Right ventricle myocardium inferior (tissue), 1 donor: ENCODE measurements at regions not wholly inside any gene's neighbourhood (a gene's known extent, or its start where the extent isn't known, plus 50 kb on each side); places are given as distances from the start of the nearest gene placed in this dataset.
A peak's percentile ranks its signal among the peaks of the same experiment; 100 is the strongest.

ENCODE experiments used
- ATAC-seq: fragments of 200-7000 bp; cut with Tn5 transposase; one replicate; pipeline ENCODE4 v1.9.1; 2020; ENCODE audit warnings: mild to moderate bottlenecking, moderate library complexity
- DNase-seq: peaks from one replicate; pipeline ENCODE4 v3.0.0; 2021; ENCODE audit errors: missing footprints
- intact Hi-C: fragments of 100-400 bp; cut with DNase I; formaldehyde crosslinking; loops from one replicate; pipeline ENCODE4 v1.11.0; 2022
- donor health status: DM: no; HTN: yes; CAD: no; lungs with severe emphysema.

DNA sequence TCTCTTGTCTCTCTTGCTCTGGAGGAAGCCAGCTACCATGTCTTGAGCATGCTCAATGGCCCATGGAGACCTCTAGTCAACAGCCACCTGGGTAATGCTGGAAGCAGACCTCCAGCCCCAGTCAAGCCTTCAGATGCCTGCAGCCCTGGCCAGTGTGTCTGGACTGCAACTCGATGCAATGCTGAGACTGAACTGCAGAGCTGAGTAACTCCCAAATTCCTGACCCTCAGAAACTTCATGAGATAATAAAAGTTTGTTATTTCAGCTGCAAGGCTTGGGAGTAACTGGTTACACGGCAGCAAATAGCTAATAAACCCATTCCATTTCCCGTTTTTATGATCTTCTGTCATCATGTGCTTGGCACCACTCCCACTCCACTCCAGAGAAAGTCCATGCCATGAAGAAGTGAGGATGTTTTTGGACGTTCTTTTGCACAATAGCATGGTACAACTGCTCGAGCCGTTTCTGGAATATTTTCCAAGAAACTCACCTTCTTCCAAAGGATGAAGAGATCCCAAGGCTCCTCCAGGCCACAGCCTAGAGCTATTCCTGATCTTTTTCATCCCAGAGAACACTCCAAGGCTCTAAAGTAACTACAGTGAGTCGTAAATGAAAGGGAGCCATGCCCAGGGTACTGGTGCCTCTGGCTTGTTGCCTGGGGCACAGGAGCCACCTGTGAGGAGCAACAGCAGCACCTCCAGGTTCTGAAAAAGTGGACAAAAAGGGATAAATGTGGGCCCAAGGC is 72.0 kb upstream of the KLF13 start:
- intact Hi-C loops = no loop called here
- DNase-seq = no peak
- peak; percentile 31 for ATAC-seq

DNA sequence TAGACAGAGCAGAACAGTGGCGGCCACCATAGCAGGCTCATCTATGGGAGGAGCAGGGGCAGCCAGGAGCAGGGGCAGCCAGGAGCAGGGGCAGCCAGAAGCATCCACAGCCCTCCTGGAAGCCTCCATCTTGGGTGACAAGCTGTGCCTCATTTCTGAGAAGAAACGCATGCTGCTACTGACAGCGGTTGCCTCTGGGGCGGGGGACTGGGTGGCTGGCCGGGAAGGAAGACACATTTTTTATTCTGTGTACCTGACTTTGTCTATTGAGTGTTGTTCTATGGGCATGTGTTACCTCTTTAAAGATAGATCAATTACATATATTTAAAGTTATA is 71.5 kb upstream of the KLF13 start:
- ATAC-seq = no peak
- DNase-seq = no peak
- intact Hi-C loops = no loop called here

DNA sequence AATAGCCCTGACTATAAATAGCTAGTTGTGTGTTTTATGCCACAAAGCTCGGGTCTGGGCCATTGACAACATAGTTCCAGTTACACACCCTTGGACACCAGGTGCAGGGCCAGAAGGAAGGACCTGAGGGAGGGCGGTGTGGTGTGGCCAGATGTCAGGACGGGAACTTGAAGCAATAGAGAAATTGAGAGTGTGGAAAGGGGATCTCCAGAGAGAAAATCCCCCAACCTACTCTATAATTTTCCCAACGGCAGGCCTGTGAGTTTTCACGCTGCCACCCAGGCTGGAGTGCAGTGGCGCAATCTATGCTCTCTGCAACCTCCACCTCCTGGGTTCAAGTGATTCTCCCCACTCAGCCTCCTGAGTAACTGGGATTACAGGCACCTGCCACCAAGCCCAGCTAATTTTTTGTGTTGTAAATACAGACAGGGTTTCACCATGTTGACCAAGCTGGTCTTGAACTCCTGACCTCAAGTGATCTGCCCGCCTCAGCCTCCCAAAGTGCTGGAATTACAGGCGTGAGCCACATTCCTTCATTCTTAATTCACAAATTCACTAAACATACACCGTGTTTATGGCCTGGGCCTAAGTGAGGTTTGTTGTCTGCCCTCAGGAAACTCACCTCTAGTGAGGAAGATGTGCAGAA is 70.8 kb upstream of the KLF13 start:
- intact Hi-C loops = no loop called here
- DNase-seq (no peak), ATAC-seq (no peak)

DNA sequence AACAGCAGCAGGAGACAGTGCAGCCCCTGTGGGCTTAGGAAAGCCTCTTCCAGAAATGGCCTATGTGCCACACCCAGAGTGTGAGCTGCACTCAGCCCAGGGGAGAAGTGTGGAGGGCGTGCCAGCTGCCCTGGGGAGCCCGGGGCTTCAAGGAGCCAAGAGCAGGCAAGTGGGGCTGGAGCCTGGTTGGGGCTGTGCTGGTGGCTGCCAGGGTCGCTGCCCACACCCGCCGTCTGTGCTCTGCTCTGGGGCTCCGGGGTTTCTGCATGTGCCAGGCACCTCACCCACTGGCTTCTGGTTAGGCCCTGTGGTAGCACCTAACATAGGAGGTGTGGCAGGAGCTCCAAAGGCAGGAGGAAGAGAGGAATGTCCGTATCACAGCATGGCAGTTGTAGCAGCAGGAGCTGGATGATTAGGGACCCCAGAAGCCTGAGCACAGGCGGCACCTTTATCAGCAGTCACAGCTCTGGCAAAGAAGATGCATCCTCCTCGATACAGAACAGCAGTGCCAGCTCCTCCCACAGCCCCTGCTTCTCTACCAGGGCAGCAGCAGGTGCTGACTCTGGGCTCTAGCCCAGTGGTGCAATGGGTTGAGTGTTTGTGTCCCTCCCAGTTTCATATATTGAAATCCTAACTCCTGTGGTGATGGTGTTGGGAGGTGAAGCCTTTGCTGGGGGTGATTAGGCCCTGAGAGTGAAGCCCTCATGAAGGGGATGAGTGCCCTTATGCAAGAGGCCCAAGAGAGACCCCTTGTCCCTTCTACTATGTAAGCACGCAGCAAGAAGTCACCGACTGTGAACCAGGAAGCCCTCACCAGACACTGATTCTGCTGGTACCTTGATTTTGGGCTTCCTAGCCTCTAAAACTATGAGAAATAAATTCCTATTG is 70.0 kb upstream of the KLF13 start:
- no peak for DNase-seq

DNA sequence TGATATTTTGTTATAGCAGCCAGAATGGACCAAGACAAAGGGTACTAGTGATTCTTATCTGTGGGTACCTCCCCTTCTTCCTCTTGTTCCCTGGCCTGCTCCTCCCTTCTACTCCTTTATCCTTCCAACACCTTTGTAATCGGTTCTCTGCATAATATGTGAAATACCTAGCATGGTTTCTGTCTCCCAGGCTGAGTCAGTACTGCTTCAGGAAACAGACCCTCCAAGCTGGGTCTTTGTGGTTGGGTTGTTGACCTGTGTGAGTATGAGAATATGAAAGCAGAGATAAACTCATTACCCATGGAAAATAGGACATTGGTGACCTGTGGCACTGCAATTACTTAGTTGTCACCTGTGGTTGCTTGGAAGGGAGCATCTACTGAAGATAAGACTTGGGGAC is 69.3 kb upstream of the KLF13 start:
- ATAC-seq (no peak), DNase-seq (no peak)
- intact Hi-C loops = no loop called here

More for the DNA sequence above, 70.0 kb upstream of the KLF13 start:
- no peak for ATAC-seq
- intact Hi-C loops = no loop called here

DNA sequence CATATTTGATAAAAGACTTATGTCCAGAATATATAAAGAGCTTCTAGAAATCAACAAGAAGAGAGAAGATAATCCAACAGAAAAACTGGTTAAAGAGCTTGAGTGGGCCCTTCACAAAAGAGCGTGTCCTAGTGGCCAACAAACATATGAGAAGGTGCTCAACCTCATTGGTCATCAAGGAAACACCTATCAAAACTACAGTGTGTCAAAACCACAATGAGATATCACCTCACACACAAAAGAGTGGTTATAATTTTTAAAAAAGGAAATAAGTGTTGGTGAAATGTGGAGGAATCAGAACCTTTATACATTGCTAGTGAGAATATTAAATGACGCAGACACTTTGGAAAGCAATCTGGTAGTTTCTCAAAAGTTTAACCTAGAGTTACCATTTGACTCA is 68.4 kb upstream of the KLF13 start:
- DNase-seq (no peak), ATAC-seq (no peak)
- intact Hi-C loops = no loop called here

DNA sequence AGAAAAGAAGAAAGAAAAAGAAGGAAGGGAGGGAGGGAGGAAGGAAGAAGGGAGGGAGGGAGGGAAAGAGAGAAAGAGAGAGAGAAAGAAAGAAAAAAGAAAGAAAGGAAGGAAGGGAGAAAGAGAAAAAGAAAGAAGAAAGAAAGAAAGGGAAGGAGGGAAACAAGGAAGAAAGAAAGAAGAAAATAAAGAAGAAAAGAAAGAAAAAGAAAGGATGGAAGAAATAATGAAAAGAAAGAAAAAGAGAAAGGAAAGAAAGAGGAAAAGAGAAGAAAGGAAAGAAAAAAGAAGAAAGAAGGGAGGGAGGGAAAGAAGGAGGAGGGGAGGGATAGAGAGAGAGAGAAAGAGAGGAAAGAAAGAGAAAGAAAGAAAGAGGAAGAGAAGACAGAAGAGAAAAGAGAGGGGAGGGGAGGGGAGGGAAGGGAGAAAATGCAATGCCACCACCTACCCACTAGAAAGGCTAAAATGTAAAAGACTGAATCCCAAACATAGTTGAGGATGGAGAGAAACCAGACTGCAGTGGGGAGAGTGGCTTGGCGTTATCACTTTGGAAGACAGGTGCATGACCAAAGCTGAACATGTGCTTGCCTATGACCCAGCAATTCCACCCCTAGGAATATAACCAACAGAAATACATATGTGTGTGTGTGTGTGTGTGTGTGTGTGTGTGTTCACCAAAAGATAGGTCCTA is 66.9 kb upstream of the KLF13 start:
- no peak for ATAC-seq
- intact Hi-C loops = loop anchor here (5.0 kb wide), 1 partner anchor 42 kb away; no protein-coding TSS in a partner anchor
- no peak for DNase-seq

DNA sequence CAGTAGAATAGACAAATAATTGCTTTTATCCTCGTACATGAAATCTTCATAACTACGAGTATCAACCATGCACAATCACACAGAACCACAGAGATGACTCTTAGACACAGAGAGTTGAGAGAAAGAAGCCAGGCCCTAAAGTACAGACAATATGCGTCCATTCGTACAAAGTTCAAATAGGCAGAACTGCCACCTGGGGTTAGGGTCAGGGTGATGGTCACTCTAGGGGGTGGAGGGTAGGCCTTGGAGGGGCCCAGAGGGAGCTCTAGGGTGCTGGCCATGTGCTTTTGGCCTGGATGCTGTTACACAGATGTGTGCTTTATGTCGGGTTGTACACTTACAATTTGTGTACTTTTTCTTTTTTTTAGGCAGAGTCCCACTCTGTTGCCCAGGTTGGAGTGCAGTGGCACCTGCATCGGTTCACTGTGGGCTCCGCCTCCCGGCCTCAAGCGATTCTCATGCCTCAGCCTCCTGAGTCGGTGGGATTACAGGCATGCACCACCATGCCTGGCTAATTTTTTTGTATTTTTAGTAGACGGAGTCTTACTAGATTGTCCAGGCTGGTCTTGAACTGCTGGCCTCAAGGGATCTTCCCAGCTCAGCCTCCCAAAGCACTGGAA is 65.9 kb upstream of the KLF13 start:
- no peak for ATAC-seq
- DNase-seq = no peak
- intact Hi-C loops = loop anchor here (5.0 kb wide), 1 partner anchor 43 kb away; no protein-coding TSS in a partner anchor

DNA sequence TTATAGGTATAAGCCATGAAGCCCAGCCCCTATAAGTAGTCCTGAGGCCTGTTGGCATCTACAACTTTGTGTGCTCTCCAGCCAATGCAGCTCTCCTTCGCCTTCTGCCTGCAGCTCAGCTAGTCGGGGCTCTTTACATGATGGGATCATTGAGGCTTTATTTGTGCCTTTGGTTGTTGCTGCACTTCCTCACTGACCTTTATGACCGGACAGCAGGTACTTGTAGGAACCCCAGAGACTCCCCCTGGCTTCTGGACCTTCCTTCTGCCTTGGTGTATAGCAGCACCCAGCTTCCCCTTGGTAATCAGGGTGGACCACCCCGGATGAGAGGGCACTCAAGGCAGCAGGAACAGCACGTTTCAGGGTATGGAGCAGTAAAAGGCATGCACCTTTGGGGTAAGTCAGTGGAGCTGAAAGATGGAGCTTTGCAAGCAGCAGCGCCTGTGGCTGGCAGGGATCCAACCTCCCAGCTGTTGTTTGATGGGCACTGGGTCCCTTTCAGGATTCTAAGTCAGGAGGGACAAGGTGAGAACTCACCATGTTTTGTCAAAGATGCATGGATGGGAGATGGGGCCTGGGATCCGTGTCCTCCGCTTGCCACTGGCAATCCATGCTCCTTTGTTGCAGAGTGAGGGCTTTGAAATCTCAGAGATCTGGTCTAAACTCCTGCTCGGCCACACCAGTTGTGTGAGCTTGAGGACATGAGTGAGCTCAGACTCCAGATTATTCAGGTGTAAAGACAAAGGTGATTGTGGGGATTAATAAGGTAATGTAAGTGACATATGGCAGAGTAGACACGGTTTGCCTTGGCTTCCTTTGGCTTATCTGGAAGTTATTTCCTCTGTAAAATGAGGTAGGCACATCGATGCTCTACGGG is 65.1 kb upstream of the KLF13 start:
- intact Hi-C loops = loop anchor here (5.0 kb wide), 1 partner anchor 44 kb away; no protein-coding TSS in a partner anchor
- ATAC-seq (no peak), DNase-seq (no peak)

DNA sequence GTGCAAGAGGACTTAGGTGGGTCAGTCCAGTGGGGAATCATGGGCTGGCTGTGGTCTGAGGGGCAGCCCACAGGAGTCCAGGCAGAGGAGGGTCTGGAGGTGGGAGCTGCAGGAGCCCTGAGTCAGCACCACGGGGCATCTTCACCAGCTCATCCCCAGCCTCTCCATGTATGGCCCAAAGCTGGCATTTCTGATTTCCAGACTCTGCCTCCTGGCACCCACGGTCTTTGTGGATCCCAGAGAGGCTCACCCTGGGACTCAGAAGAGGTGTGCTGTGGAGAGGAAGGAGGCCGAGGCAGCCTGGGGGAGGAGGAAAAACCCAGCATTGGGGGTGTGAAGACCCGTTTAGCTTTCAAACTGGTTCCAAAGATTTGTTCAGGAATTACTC is 64.5 kb upstream of the KLF13 start:
- ATAC-seq (no peak), DNase-seq (no peak)
- intact Hi-C loops = loop anchor here (5.0 kb wide), 1 partner anchor 45 kb away; no protein-coding TSS in a partner anchor

DNA sequence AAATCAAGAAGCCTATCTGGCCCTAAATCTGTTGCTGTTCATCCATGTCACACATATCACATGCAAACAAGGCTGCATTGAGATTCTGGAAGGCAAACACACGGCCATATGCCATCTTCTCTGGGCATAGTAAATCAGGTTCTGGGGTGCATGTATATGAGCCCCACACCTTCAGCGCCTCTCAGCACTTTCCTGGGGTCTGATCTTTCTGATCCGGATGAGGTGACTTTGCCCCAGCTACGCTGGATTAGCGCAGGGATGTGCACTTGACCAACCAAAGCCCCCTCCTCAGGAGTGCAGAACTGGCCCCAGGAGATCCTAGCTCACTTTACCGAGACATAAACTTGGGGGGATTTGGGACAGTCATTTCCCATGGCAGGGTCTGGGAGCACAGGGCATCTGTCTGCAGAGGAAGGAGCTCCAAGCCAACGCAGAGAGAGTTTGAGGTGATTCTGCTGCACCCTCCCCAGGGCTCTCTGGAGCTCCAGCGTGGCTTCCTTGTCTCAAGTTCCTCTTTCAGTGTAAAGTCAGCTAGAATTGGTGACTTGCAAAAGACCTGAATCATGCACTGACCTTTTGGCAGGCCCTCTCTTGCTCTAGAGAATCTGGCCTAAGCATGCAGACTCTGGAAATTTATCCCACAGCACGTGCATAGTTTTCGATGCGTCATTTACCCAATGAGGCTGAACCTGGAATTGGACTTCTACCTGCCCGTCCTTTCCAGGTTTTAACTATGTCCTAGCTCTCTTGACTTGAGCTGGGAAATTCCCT is 63.5 kb upstream of the KLF13 start:
- intact Hi-C loops = loop anchor here (5.0 kb wide), 1 partner anchor 46 kb away; no protein-coding TSS in a partner anchor
- ATAC-seq (peak; percentile 63), DNase-seq (no peak)

DNA sequence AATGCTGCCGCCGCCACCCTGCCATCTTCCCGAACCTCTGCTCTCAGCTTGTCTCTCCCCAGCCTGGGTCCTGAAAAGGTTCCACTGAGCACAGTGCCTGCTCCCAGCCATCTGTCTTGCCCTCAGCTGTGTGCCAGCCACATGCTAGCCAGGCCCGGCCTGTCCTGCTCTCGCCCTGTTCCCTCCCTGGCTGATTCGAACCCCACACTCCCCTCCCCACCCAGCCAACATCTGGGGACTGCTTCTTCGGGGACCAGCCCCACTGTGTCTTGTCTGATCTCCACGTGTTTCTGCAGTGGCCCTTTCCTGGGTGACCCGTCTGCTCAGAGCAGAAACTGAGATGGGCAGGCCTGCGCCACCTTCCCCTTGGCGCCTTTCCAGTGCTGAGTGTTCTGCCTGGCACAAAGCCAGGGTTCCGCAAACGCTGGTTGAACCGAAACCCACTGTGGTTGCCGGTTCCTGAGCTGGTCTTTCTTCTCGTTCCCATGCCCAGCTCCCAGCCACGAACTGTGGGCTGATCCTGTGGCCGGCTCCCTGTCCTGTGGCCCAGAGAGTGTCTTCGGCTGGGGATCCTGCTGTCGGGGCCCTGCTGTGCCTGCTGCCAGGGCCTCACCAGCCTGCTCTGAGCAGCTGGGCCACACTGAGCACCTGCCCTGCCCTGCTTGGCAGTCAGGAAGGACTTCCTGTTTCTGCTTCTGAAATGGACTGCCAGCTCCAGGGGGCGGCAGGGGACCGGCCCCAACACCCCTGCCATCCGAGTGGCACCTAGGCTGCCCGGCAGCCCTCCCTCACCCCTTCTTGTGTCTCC is 62.7 kb upstream of the KLF13 start:
- peak; percentile 57 for ATAC-seq
- DNase-seq = peak; percentile 94
- intact Hi-C loops = loop anchor here (5.0 kb wide), 1 partner anchor 47 kb away; no protein-coding TSS in a partner anchor

DNA sequence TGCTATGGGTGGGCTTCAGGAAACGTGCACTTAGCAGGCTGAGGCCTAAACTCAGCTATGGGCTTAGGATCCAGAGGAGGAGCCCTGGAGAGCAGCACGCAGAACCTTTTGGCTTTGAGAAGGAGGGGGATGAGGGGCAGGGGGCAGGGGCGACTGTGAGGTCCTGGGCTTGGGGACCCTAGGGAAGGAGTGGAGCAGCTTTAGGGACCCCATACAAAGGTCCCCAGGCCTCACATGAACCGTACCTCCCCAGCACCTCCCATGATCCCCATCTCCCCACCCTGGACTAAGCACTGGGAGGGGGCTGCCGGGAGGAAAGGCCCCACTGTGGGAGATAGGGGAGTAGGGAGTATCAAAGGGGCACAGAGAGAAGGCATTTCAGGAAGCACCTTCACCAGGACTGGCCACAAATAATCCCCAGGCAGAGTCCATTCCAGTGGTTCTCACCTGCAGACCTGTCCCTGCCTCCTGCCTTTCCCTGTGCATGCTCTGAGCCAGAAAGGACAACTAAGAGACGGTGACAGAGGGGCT is 62.0 kb upstream of the KLF13 start:
- intact Hi-C loops = loop anchor here (5.0 kb wide), 1 partner anchor 47 kb away; no protein-coding TSS in a partner anchor
- DNase-seq (no peak), ATAC-seq (no peak)

DNA sequence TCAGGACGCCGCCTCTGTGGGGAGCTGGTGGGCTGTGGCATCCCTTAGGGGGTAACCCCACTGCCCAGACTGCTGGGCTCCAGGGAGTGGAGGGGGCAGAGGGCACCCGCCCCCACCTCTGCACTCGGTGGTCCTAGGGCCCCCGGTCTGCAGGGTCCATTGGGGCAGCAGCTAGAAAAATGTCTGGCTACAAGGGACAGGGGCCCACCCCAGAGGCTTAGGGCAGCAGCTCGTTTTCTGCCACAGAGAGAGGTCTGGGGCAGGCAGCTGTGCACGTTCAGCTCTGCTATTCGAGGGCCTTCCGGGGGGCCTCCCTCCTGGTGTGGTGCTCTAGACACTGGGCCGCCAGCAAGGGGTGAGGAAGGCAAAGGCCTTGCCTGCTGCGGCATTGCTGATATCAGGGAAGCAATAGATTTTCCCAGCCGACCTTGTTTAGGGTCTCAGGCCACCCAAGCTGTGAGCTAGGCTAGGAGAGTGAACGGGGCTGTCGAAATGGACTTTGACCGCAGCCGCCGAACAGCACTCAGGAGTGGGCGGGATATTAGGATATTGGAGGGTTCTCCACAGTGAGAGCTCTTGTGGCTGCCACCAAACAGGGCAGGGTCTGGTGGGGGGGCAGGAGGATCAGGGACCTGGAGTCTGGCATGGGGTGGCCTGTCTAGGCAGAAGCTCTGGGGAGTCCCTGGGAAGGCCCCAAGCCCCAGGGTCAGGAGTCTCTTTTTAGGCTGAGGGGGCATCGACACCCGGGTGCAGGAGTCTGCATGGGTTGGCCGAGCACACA is 61.4 kb upstream of the KLF13 start:
- DNase-seq (no peak), ATAC-seq (no peak)
- intact Hi-C loops = no loop called here
